Epithelial cell of esophagus (primary cell): ENCODE measurements at regions not wholly inside any gene's neighbourhood (a gene's known extent, or its start where the extent isn't known, plus 50 kb on each side); places are given as distances from the start of the nearest gene placed in this dataset.
A peak's percentile ranks its signal among the peaks of the same experiment; 100 is the strongest.
"Not testable (repeated sequence)": the region's sequence is repeated elsewhere in the genome, so short reads cannot be mapped to it uniquely, and the experiment has no call there.

ENCODE experiments used
- DNase-seq: peaks from one replicate; pipeline ENCODE4 v3.0.0; 2010; ENCODE audit warnings: low read depth
- H3K4me3 ChIP-seq: 2 replicates; pipeline ENCODE4 v1.5.1; 2011; ENCODE audit warnings: mild to moderate bottlenecking, low read length, control low read depth
- CTCF ChIP-seq: IDR thresholded peaks from 2 replicates; pipeline ENCODE4 v1.5.1; 2011; ENCODE audit warnings: low read depth, mild to moderate bottlenecking, low read length, control low read depth, inconsistent platforms; ENCODE audit not compliant: insufficient read depth; ENCODE audit errors: missing control alignments

- no peak overlapping the region for H3K4me3 ChIP-seq
- no peak for DNase-seq
- TF ChIP-seq CTCF: no peak
Measured at GRCh38 chr2:131674174-131674507, 146.5 kb downstream of the CCDC74A start.

- not testable (repeated sequence) for DNase-seq
- peak overlapping the region; percentile 72 for H3K4me3 ChIP-seq
Measured at GRCh38 chr2:131681611-131682121, 154.0 kb downstream of the CCDC74A start.

- TF ChIP-seq CTCF: peak; percentile 40
- peak; percentile 88 for DNase-seq
Measured at GRCh38 chr2:131682122-131682944, 154.6 kb downstream of the CCDC74A start.

GRCh38 chr2:131682945-131683330, 155.2 kb downstream of the CCDC74A start:
- H3K4me3 ChIP-seq: peak overlapping the region; percentile 72
- DNase-seq: peak; percentile 53

More at GRCh38 chr2:131682122-131682944, 154.6 kb downstream of the CCDC74A start:
- H3K4me3 ChIP-seq: peak overlapping the region; percentile 72

- not testable (repeated sequence) for H3K4me3 ChIP-seq
- peak; percentile 30 for DNase-seq
Measured at GRCh38 chr2:131684631-131685316, 157.1 kb downstream of the CCDC74A start.

GRCh38 chr2:131686164-131686893, 158.6 kb downstream of the CCDC74A start:
- peak; percentile 55 for DNase-seq
- not testable (repeated sequence) for H3K4me3 ChIP-seq

- DNase-seq, H3K4me3 ChIP-seq: not testable (repeated sequence)
Measured at GRCh38 chr2:131686894-131687238, 159.2 kb downstream of the CCDC74A start.

- DNase-seq, H3K4me3 ChIP-seq: not testable (repeated sequence)
Measured at GRCh38 chr2:131689066-131689465, 161.4 kb downstream of the CCDC74A start.

GRCh38 chr2:131711268-131711667, 183.6 kb downstream of the CCDC74A start:
- not testable (repeated sequence) for H3K4me3 ChIP-seq

GRCh38 chr2:131717907-131718306, 190.2 kb downstream of the CCDC74A start:
- DNase-seq, H3K4me3 ChIP-seq: not testable (repeated sequence)

More at GRCh38 chr2:131711268-131711667, 183.6 kb downstream of the CCDC74A start:
- DNase-seq: not testable (repeated sequence)

- DNase-seq, H3K4me3 ChIP-seq: not testable (repeated sequence)
Measured at GRCh38 chr2:131721163-131721562, 193.5 kb downstream of the CCDC74A start.

- DNase-seq, H3K4me3 ChIP-seq: not testable (repeated sequence)
Measured at GRCh38 chr2:131722256-131722655, 194.6 kb downstream of the CCDC74A start.
